ENCODE measurements at regions not wholly inside any gene's neighbourhood (a gene's known extent, or its start where the extent isn't known, plus 50 kb on each side); places are given as distances from the start of the nearest gene placed in this dataset.

GRCh38 chr9:89795538-89796195 lies 190.9 kb downstream of the GADD45G start:
- no peak for DNase-seq
- no peak for ATAC-seq
- intact Hi-C loops (cut with DNase I): no loop called here

GRCh38 chr9:89796606-89797005 lies 191.8 kb downstream of the GADD45G start:
- intact Hi-C loops (cut with DNase I): no loop called here
- DNase-seq (no peak), ATAC-seq (no peak)

- DNase-seq: no peak
- intact Hi-C loops (cut with DNase I): no loop called here
These were observed 192.4 kb downstream of the GADD45G start for GRCh38 chr9:89797255-89797654.

GRCh38 chr9:89797937-89798455 lies 193.2 kb downstream of the GADD45G start:
- DNase-seq (no peak), ATAC-seq (no peak)
- intact Hi-C loops (cut with DNase I): no loop called here

More at GRCh38 chr9:89797255-89797654, 192.4 kb downstream of the GADD45G start:
- ATAC-seq: no peak

GRCh38 chr9:89798547-89799120 lies 193.8 kb downstream of the GADD45G start:
- ATAC-seq (no peak), DNase-seq (no peak)
- intact Hi-C loops (cut with DNase I): no loop called here

GRCh38 chr9:89799221-89799620 lies 194.4 kb downstream of the GADD45G start:
- intact Hi-C loops (cut with DNase I): no loop called here
- ATAC-seq: no peak
- DNase-seq: no peak

- no peak for ATAC-seq
- intact Hi-C loops (cut with DNase I): loop anchor here in 1 of 2 donors (10.0 kb wide), 1 partner anchor 295 kb away; no protein-coding TSS in a partner anchor
- DNase-seq: no peak
These were observed 195.0 kb downstream of the GADD45G start for GRCh38 chr9:89799766-89800165.

GRCh38 chr9:89801341-89801740 lies 196.5 kb downstream of the GADD45G start:
- no peak for ATAC-seq
- intact Hi-C loops (cut with DNase I): loop anchor here in 1 of 2 donors (10.0 kb wide), 1 partner anchor 293 kb away; no protein-coding TSS in a partner anchor
- no peak for DNase-seq

- intact Hi-C loops (cut with DNase I): loop anchor here in 1 of 2 donors (10.0 kb wide), 1 partner anchor 293 kb away; no protein-coding TSS in a partner anchor
These were observed 197.2 kb downstream of the GADD45G start for GRCh38 chr9:89801742-89802670.

GRCh38 chr9:89802781-89803355 lies 198.1 kb downstream of the GADD45G start:
- DNase-seq (peak; percentile 68), ATAC-seq (peak; percentile 88 to 92)
- intact Hi-C loops (cut with DNase I): loop anchor here in 1 of 2 donors (10.0 kb wide), 1 partner anchor 292 kb away; no protein-coding TSS in a partner anchor

More at GRCh38 chr9:89801742-89802670, 197.2 kb downstream of the GADD45G start:
- ATAC-seq (peak; percentile 17 to 34), DNase-seq (no peak)

- ATAC-seq (no peak), DNase-seq (no peak)
- intact Hi-C loops (cut with DNase I): loop anchor here in 1 of 2 donors (10.0 kb wide), 1 partner anchor 291 kb away; no protein-coding TSS in a partner anchor
These were observed 198.6 kb downstream of the GADD45G start for GRCh38 chr9:89803403-89803802.

- intact Hi-C loops (cut with DNase I): loop anchor here in 1 of 2 donors (10.0 kb wide), 1 partner anchor 290 kb away; no protein-coding TSS in a partner anchor
- ATAC-seq (no peak), DNase-seq (no peak)
These were observed 200.1 kb downstream of the GADD45G start for GRCh38 chr9:89804766-89805531.

GRCh38 chr9:89805571-89806292 lies 200.9 kb downstream of the GADD45G start:
- DNase-seq: no peak
- ATAC-seq: no peak
- intact Hi-C loops (cut with DNase I): loop anchor here in 1 of 2 donors (10.0 kb wide), 1 partner anchor 289 kb away; no protein-coding TSS in a partner anchor

GRCh38 chr9:89806371-89807100 lies 201.7 kb downstream of the GADD45G start:
- ATAC-seq (no peak), DNase-seq (no peak)
- intact Hi-C loops (cut with DNase I): loop anchor here in 1 of 2 donors (10.0 kb wide), 1 partner anchor 288 kb away; no protein-coding TSS in a partner anchor

GRCh38 chr9:89807101-89807395 lies 202.2 kb downstream of the GADD45G start:
- DNase-seq (no peak), ATAC-seq (no peak)
- intact Hi-C loops (cut with DNase I): loop anchor here in 1 of 2 donors (10.0 kb wide), 1 partner anchor 288 kb away; no protein-coding TSS in a partner anchor

GRCh38 chr9:89807682-89808075 lies 202.9 kb downstream of the GADD45G start:
- no peak for DNase-seq
- intact Hi-C loops (cut with DNase I): loop anchor here in 1 of 2 donors (10.0 kb wide), 1 partner anchor 287 kb away; no protein-coding TSS in a partner anchor
- no peak for ATAC-seq
